ENCODE measurements at regions not wholly inside any gene's neighbourhood (a gene's known extent, or its start where the extent isn't known, plus 50 kb on each side); places are given as distances from the start of the nearest gene placed in this dataset.

GRCh38 chr11:129266536-129266935, 74.4 kb upstream of the ARHGAP32 start:
- no peak for DNase-seq (ENCODE audit: low spot score)

GRCh38 chr11:129265125-129265788, 73.1 kb upstream of the ARHGAP32 start:
- no peak for DNase-seq (ENCODE audit: low spot score)

DNA sequence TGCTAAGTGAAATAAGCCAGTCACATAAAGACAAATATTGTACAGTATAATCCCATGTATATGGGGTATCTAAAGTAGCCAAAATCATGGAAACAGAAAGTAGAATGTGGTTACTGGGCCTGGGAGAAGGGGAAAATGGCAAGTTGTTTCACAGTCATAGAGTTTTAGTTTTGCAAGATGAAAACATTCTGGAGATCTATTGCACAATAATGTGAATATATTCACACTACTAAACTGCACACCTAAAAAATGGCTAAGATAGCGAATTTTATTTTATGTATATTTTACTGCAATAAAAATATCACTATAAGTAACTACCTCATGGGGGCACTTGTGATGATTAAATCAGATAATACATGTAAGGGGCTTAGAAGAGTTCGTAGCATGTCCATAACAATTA, 72.0 kb upstream of the ARHGAP32 start:
- DNase-seq (ENCODE audit: low spot score): no peak

GRCh38 chr11:129260750-129261149, 68.6 kb upstream of the ARHGAP32 start:
- no peak for DNase-seq (ENCODE audit: low spot score)

- no peak for DNase-seq (ENCODE audit: low spot score)
Measured at GRCh38 chr11:129259931-129260348, 67.8 kb upstream of the ARHGAP32 start.

DNA sequence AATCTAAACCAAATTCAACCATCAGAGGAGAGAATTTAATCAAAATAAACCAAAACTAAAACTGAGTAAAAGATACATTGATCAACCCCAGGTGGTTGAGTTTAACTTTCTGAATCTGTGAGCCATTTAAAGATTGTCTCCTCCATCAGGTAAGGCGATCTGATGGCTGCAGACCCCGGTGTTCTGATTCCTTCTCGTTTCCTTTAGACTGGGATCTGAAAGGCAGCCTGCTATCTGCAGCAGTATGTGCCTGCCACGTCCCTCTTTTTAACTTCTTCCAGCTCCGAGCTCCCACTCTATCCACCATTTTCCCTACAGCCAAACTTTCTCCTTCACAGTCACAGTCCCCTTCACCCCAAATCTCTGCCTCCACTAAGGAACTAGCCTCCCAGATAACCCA, 66.1 kb upstream of the ARHGAP32 start:
- no peak for DNase-seq (ENCODE audit: low spot score)

- DNase-seq (ENCODE audit: low spot score): no peak
Measured at GRCh38 chr11:129257512-129257911, 65.4 kb upstream of the ARHGAP32 start.

DNA sequence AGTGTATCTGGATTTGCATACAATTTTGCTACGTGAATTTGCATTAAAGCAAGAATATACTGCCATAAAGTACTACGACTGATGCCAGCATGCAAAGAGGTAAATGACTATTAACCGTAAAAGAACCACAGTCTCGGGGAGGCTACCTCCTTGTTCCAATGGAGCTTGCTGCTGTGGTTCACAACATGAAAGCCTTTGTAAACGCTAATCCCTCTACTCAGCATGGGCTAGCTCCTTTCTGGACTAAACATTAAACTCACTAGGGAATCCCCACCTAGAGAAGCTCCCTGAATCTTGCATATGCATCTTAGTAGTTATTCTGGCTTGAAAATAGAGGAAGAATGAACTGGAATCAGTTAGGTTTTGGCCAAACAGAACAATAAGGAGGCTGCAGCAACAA, 60.5 kb upstream of the ARHGAP32 start:
- DNase-seq (ENCODE audit: low spot score): no peak

- peak; percentile 10 for DNase-seq (ENCODE audit: low spot score)
Measured at GRCh38 chr11:129251067-129251466, 58.9 kb upstream of the ARHGAP32 start.

DNA sequence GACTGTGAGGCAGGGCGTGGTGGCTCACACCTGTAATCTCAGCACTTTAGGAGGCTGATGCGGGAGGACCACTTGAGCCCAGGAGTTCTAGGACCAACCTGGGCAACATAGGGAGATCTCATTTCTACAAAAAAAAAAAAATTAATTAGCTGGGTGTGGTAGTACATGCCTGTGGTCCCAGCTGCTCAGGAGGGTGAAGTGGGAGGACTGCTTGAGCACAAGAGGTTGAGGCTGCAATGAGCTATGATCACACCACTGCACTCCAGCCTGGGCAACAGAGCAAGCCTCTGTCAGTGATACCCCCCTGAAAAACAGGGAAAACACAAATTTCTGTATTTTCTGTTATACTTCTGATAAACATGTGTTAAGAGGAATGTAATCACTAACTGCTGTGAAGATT, 57.8 kb upstream of the ARHGAP32 start:
- DNase-seq (ENCODE audit: low spot score): no peak

GRCh38 chr11:129249351-129249750, 57.2 kb upstream of the ARHGAP32 start:
- peak; percentile 81 for DNase-seq (ENCODE audit: low spot score)

DNA sequence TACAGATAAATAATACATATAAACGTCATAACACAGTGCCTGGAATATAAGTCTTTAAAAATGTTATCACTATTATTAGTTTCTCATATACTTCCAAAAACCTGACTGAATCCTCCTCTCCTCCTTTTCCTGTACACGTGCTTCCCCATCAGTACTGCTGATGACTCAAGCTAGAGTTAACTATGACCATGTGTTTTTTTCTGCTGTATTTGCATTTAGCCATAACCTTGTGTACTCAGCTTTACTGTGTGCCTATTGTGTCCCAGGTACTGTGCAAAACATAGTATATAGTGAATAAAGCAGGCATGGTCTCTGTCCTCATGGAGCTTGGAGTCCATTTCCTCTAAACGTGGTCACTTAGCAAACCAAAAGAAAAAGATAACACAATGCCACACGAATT, 56.5 kb upstream of the ARHGAP32 start:
- peak; percentile 73 for DNase-seq (ENCODE audit: low spot score)

DNA sequence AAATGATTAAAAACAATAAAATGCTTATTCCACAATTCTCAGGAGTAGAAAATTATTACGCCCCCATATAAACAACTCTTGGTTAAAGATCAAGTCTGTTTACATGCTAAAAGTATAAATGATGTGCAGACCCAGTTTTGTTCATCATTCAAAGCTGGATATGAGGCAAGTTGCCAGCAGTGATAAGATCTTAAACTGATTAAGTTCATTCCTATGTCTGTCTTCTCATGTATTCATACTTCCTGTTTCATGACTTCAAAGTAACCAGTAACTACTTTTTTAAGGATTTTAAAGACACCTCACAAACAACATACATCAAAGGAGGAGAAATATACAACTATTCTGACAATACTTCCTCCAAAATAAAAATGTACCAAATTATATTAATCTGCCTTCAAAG, 55.0 kb upstream of the ARHGAP32 start:
- DNase-seq (ENCODE audit: low spot score): no peak

- DNase-seq (ENCODE audit: low spot score): no peak
Measured at GRCh38 chr11:129242855-129243254, 50.7 kb upstream of the ARHGAP32 start.

Data from GM03348 (cell line).